GM19239 (cell line): ENCODE measurements at regions not wholly inside any gene's neighbourhood (a gene's known extent, or its start where the extent isn't known, plus 50 kb on each side); places are given as distances from the start of the nearest gene placed in this dataset.
"Not testable (repeated sequence)": the region's sequence is repeated elsewhere in the genome, so short reads cannot be mapped to it uniquely, and the experiment has no call there.

Experiments used
- DNase-seq: peaks from one replicate; pipeline ENCODE4 v3.0.0; 2011; ENCODE audit warnings: low spot score; ENCODE audit not compliant: insufficient read length
- FAIRE-seq: peaks from 2 replicates; lab custom pipeline; 2011; peaks lifted over from hg19 to GRCh38; lab: Jason Lieb, UNC

DNA sequence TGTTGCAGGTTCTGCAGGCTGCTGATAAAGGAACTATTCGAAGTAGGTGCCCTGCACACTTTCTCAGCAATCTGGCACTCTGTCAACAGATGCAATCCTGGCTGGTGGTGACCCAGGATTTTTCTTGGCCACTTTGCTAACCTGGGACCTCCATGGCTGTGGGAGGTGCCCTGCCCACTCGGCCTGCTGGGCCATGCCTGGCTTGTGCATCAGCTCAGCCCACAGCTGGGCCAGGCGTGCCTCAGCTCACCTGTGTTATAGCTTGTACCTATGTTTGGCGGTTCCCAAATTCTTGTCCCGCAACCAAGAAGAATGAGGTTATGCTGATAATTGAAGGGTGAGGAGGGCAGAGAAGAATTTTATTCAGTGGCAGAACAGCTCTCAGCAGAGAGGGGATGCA lies 141.7 kb downstream of the NPY start:
- no peak for FAIRE-seq
- no peak for DNase-seq

GRCh38 chr7:24427048-24427447 lies 143.1 kb downstream of the NPY start:
- no peak for FAIRE-seq
- DNase-seq = no peak

DNA sequence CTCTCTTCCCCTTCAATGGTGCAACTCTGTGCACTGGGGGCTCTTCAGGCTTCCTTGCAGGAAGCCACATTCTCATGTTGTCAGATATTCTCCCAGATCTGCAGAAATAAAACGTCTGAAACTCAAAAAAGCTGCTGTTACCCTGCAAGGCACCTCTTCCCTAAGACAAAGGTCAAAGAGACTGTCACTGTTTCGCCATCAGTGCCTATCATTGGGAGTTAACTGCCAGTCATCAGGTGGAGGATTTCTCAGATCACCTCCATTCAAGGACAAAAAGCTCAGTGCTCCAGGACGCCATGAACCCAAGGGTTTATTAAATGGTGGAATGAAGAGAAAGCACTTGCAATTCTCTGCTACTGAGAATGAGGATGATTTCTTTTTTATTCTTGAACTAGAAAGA lies 144.6 kb upstream of the PALS2 start:
- DNase-seq (no peak), FAIRE-seq (no peak)

GRCh38 chr7:24432677-24433076 lies 140.6 kb upstream of the PALS2 start:
- FAIRE-seq = no peak
- DNase-seq = no peak

DNA sequence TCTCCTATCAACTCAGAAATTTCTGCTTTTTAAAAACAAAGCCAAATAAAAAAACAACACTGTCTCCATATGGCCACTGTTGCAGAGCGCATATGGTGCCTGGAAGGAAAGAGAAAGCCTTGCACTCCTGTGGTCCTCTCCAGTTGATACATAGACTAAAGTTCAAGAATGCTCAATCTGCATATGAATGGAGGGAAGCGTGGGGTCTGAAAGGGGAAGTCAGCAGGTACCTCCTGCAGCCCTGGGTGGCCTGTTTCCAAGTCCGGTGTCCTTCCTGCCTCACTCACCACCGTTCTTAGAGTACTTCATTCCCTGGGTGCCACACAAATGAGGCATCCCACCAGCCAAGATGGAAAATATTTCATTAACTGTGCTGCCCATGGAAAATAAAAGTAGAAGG lies 138.3 kb upstream of the PALS2 start:
- FAIRE-seq = no peak
- no peak for DNase-seq

GRCh38 chr7:24436131-24436920 lies 136.9 kb upstream of the PALS2 start:
- DNase-seq = no peak
- FAIRE-seq = no peak

GRCh38 chr7:24438232-24438631 lies 135.0 kb upstream of the PALS2 start:
- DNase-seq (no peak), FAIRE-seq (no peak)

DNA sequence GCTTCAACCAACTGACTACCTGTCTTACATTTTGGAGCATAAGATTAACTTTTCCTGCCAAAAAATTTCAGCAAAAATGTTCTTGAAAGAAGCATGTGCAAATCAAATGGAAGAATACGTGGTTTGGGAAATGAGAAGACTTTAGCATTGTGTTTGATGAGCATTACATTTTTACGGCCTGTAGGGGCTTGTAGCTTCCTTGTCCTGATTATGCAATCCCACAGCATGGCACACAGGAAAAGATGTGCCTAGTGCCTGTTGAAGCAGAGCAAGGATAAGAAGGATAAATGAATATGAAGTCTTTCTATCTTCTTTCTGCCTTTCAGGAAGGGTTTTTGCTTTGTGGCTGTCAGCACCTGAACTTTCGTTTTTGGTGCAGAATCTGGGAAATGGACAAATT lies 134.1 kb upstream of the PALS2 start:
- peak; percentile 57 for FAIRE-seq
- not testable (repeated sequence) for DNase-seq

- DNase-seq = no peak
- FAIRE-seq = no peak
Measured at GRCh38 chr7:24440892-24441291, 132.4 kb upstream of the PALS2 start.

GRCh38 chr7:24441314-24442027 lies 131.8 kb upstream of the PALS2 start:
- FAIRE-seq = peak; percentile 89
- DNase-seq = no peak

DNA sequence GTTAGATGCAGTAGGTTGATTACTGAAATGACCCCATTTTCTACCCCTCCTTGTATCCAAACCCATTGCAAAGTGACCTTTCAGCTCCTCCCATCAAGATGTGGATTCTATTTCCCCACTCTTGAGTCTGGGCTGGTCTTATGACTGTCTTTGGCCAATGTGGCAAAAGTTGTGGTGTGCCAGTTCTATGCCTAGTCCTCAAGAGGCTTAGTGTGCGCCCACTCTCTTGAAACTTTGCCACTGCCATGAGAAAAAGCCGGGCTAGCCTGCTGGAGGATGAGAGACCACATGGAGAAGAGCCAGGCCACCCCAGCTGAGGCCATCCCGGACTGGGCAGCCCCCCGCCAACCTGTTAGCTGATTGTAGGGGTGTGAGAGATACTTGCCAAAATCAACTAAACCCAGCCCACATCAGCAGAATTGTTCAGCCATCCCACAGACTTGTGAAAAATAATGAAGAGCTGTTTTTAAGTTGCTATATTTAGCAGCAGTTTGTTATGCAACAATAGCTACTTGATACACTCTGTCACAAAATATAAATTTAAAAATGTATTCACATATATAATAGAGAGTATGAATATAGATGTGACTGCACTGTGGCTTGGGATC lies 131.0 kb upstream of the PALS2 start:
- FAIRE-seq (peak; percentile 8), DNase-seq (no peak)

DNA sequence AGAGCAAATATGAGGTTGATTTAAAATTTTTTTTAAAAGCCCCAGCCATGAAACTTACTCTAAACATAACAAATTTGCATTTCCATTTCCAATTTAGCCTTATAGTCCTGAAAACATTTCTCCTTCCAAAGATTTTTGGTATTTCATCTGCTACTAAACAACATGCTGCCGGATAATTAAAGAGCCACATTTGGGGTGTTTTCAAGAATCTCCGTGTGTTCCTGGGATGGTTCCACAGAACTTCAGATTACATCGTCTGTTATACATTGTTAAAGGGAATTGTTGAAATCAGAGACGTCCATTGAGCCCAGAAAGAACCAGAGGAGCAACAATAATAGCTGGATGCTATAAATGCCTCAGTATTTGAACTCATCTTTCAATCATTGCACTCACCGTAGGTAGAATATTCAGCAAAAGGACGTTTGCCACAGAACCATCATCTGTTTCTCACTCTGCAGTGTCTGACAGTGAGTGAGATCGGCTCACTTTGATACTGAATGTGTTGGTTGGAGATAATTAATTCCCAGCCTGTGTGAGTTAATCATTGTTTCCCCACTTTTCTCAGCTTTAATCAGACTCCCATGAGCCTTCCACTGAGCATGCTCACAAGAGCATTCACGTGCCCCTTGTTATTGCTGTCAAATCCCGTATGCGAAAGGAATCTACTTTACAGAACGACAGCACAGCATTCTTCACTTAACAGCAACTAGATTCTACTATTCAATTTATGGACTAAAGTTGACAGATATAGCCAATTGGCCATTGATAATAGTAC lies 128.4 kb upstream of the PALS2 start:
- FAIRE-seq = no peak
- no peak for DNase-seq

GRCh38 chr7:24448038-24448437 lies 125.2 kb upstream of the PALS2 start:
- FAIRE-seq (no peak), DNase-seq (no peak)

- not testable (repeated sequence) for DNase-seq
Measured at GRCh38 chr7:24449416-24449815, 123.8 kb upstream of the PALS2 start.

DNA sequence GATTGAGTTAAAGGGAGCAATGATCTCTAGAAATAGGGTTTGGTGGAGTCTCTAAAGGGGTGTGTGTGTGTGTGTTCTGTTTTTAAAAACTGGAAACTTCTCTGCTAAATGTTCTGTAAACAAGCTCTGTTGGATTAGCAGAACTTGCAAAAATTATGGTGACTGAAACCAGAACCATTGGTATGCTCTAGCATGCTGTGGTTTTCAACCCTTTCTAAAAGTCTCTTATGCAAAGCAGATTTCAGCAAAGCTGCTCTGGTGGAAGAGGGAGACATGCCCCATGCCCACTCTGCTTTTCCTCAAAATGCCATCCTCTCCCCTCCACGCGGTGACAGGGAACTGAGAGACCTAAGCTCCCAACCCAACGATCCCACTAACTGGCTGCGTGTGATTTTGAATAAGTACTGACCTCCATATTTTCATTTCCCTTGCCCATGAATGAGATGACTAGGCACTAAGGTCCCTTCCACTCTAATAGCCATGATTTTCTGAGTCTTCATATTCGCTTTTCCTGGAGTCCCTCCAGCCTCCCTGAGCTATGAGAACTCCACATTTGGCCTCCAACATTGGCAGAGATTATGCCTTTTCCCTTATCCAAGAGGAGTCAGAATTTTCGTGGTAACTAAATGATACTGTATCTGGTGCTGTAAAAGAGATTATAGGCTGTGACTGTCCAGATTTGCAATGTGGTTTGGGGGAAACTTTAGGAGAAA lies 117.3 kb upstream of the PALS2 start:
- FAIRE-seq (peak; percentile 95), DNase-seq (no peak)

More at GRCh38 chr7:24449416-24449815, 123.8 kb upstream of the PALS2 start:
- FAIRE-seq = not testable (repeated sequence)

GRCh38 chr7:24456526-24457218 lies 116.6 kb upstream of the PALS2 start:
- no peak for FAIRE-seq
- no peak for DNase-seq

GRCh38 chr7:24457219-24457558 lies 116.1 kb upstream of the PALS2 start:
- DNase-seq = no peak
- peak; percentile 39 for FAIRE-seq

DNA sequence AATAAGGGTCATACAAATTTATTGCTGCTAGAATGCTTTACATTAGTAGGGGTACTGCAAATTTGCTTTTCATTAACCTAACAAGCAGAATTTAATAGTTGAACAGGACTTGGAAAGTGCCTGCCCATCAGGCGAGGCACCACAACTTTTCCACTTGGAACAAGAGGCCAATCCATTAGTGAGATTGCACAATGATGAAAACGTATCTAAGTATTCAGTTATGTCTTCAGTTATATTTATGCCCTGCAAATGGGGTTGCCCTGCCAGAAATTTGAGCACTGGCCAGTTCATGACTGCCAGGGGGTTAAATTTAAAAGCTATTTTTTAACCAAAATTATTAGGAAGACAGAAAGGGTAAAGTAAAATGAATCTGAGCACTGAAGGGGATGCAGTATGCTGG lies 111.1 kb upstream of the PALS2 start:
- DNase-seq = no peak
- FAIRE-seq = no peak

DNA sequence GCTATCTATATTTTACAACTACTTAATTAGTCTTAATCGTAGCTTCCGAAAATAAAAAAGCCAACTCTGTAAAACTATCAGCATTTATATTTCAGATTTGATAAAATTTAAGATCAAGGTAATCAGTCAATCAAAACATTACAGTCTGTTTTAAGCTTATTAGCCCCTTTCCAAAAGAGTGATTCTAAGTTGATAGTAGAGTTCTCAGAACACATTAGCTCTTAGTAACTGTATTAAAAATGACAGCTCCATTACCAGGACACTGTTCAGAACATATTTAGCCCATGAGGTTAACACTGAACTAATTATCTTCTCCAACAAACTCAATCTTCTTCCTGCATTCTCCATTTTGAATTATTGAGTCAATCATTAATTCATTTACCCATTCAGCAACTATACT lies 110.3 kb upstream of the PALS2 start:
- FAIRE-seq (no peak), DNase-seq (no peak)
